ENCODE measurements at regions not wholly inside any gene's neighbourhood (a gene's known extent, or its start where the extent isn't known, plus 50 kb on each side); places are given as distances from the start of the nearest gene placed in this dataset.
A peak's percentile ranks its signal among the peaks of the same experiment; 100 is the strongest.

- H3K4me3 Mint-ChIP-seq (ENCODE audit: unreplicated experiment) = no peak overlapping the region
- H3K27ac Mint-ChIP-seq (ENCODE audit: unreplicated experiment) = no peak overlapping the region
- no peaks in the 10 kb centered on the region for H3K4me1 Mint-ChIP-seq (ENCODE audit: low read depth)
- peaks cover 6% of the 10 kb centered on the region for H3K27me3 Mint-ChIP-seq (ENCODE audit: low read depth)
- DNase-seq (ENCODE audit: low spot score) = no peak
- peaks cover 6% of the 10 kb centered on the region for H3K36me3 Mint-ChIP-seq (ENCODE audit: low read depth)
- no peak for TF ChIP-seq CTCF (IDR thresholded peaks at IDR 0.05)
- H3K9me3 Mint-ChIP-seq (ENCODE audit: low read depth) = peaks cover 44% of the 10 kb centered on the region
Measured at GRCh38 chr11:109696191-109696897, 274.4 kb downstream of the C11orf87 start.

- H3K36me3 Mint-ChIP-seq (ENCODE audit: low read depth) = peaks cover 6% of the 10 kb centered on the region
- H3K27ac Mint-ChIP-seq (ENCODE audit: unreplicated experiment) = no peak overlapping the region
- no peaks in the 10 kb centered on the region for H3K4me1 Mint-ChIP-seq (ENCODE audit: low read depth)
- no peak overlapping the region for H3K4me3 Mint-ChIP-seq (ENCODE audit: unreplicated experiment)
- H3K27me3 Mint-ChIP-seq (ENCODE audit: low read depth) = peaks cover 3% of the 10 kb centered on the region
- peaks cover 50% of the 10 kb centered on the region for H3K9me3 Mint-ChIP-seq (ENCODE audit: low read depth)
- TF ChIP-seq CTCF (IDR thresholded peaks at IDR 0.05) = peak; percentile 81
- DNase-seq (ENCODE audit: low spot score) = peak; percentile 54
Measured at GRCh38 chr11:109697140-109697843, 275.3 kb downstream of the C11orf87 start.

- Mint-ChIP-seq H3K36me3 (ENCODE audit: low read depth) (peaks cover 6% of the 10 kb centered on the region), H3K4me3 (ENCODE audit: unreplicated experiment) (no peak overlapping the region), H3K27me3 (ENCODE audit: low read depth) (peaks cover 3% of the 10 kb centered on the region), H3K27ac (ENCODE audit: unreplicated experiment) (no peak overlapping the region), H3K9me3 (ENCODE audit: low read depth) (peaks cover 50% of the 10 kb centered on the region), H3K4me1 (ENCODE audit: low read depth) (no peaks in the 10 kb centered on the region)
- TF ChIP-seq CTCF (IDR thresholded peaks at IDR 0.05) = no peak
- DNase-seq (ENCODE audit: low spot score) = no peak
Measured at GRCh38 chr11:109698237-109698636, 276.2 kb downstream of the C11orf87 start.

- H3K27me3 Mint-ChIP-seq (ENCODE audit: low read depth) = peaks cover 28% of the 10 kb centered on the region
- no peak overlapping the region for H3K4me3 Mint-ChIP-seq (ENCODE audit: unreplicated experiment)
Measured at GRCh38 chr11:109704432-109704831, 282.4 kb downstream of the C11orf87 start.

More at GRCh38 chr11:109704432-109704831, 282.4 kb downstream of the C11orf87 start:
- Mint-ChIP-seq H3K27ac (ENCODE audit: unreplicated experiment) (no peak overlapping the region), H3K9me3 (ENCODE audit: low read depth) (peaks cover 11% of the 10 kb centered on the region), H3K36me3 (ENCODE audit: low read depth) (no peaks in the 10 kb centered on the region), H3K4me1 (ENCODE audit: low read depth) (no peaks in the 10 kb centered on the region)
- TF ChIP-seq CTCF (IDR thresholded peaks at IDR 0.05) = no peak
- DNase-seq (ENCODE audit: low spot score) = no peak

All from chondrocyte (in vitro differentiated cells).